ENCODE measurements at regions not wholly inside any gene's neighbourhood (a gene's known extent, or its start where the extent isn't known, plus 50 kb on each side); places are given as distances from the start of the nearest gene placed in this dataset.

DNA sequence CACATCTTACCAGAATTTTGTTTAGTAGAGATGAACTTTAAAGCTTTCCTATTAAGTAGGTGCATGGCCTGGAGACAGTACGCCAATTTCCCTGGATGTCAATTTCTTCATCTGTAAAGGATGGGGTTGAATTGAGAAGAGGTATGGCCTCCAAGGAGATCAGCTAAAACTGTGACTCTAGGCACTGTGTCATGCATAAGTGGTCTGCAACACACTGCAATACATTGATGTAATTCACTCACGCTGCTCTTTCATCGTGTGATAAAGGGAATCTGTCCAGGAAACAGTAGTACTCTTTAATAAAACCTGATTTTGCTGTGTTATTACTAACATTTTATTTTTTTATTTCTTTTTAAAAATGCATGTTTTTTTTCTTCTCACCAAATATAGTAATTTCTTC lies 795.8 kb downstream of the DIAPH3 start:
- TF ChIP-seq, protein P1, sequence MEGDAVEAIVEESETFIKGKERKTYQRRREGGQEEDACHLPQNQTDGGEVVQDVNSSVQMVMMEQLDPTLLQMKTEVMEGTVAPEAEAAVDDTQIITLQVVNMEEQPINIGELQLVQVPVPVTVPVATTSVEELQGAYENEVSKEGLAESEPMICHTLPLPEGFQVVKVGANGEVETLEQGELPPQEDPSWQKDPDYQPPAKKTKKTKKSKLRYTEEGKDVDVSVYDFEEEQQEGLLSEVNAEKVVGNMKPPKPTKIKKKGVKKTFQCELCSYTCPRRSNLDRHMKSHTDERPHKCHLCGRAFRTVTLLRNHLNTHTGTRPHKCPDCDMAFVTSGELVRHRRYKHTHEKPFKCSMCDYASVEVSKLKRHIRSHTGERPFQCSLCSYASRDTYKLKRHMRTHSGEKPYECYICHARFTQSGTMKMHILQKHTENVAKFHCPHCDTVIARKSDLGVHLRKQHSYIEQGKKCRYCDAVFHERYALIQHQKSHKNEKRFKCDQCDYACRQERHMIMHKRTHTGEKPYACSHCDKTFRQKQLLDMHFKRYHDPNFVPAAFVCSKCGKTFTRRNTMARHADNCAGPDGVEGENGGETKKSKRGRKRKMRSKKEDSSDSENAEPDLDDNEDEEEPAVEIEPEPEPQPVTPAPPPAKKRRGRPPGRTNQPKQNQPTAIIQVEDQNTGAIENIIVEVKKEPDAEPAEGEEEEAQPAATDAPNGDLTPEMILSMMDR (IDR thresholded peaks at IDR 0.05), result no peak
- TF ChIP-seq POLR2A (IDR thresholded peaks at IDR 0.05) (no peak), EP300 (IDR thresholded peaks at IDR 0.05) (no peak)
